GM10248 (cell line): ENCODE measurements at regions not wholly inside any gene's neighbourhood (a gene's known extent, or its start where the extent isn't known, plus 50 kb on each side); places are given as distances from the start of the nearest gene placed in this dataset.

Experiments
- CTCF ChIA-PET: fragments of 300-600 bp; sonication (Branson Sonifier 250); formaldehyde crosslinking; extraction: SDS; loops from one replicate; lab custom pipeline; 2021; ENCODE audit warnings: antibody characterized with exemption; lab: Yijun Ruan, JAX
- POLR2A ChIA-PET: fragments of 350-650 bp; sonication (Branson Sonifier 250); formaldehyde crosslinking; extraction: SDS; loops from one replicate; lab custom pipeline; 2020; ENCODE audit warnings: antibody characterized with exemption; lab: Yijun Ruan, JAX
- DNase-seq: peaks from one replicate; pipeline ENCODE4 v3.0.0; 2012; ENCODE audit errors: extremely low spot score
- TF ChIP-seq, protein P1 (sequence below): IDR thresholded peaks from 2 replicates; pipeline ENCODE4 v1.5.1; 2012; ENCODE audit warnings: mild to moderate bottlenecking, low read depth; ENCODE audit errors: extremely low read depth, missing control alignments, control extremely low read depth

- POLR2A ChIA-PET, result no interaction called here
- DNase-seq, result no peak
- CTCF ChIA-PET, result interaction anchor here (0.6 to 1.6 kb wide), 2 partner anchors 11 to 36 kb away, joined by 3 to 5 read pairs; no protein-coding TSS in a partner anchor
- TF ChIP-seq, protein P1, sequence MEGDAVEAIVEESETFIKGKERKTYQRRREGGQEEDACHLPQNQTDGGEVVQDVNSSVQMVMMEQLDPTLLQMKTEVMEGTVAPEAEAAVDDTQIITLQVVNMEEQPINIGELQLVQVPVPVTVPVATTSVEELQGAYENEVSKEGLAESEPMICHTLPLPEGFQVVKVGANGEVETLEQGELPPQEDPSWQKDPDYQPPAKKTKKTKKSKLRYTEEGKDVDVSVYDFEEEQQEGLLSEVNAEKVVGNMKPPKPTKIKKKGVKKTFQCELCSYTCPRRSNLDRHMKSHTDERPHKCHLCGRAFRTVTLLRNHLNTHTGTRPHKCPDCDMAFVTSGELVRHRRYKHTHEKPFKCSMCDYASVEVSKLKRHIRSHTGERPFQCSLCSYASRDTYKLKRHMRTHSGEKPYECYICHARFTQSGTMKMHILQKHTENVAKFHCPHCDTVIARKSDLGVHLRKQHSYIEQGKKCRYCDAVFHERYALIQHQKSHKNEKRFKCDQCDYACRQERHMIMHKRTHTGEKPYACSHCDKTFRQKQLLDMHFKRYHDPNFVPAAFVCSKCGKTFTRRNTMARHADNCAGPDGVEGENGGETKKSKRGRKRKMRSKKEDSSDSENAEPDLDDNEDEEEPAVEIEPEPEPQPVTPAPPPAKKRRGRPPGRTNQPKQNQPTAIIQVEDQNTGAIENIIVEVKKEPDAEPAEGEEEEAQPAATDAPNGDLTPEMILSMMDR, result no peak
These were observed 290.8 kb downstream of the CCDC85A start for GRCh38 chr2:56474412-56475158.

DNA sequence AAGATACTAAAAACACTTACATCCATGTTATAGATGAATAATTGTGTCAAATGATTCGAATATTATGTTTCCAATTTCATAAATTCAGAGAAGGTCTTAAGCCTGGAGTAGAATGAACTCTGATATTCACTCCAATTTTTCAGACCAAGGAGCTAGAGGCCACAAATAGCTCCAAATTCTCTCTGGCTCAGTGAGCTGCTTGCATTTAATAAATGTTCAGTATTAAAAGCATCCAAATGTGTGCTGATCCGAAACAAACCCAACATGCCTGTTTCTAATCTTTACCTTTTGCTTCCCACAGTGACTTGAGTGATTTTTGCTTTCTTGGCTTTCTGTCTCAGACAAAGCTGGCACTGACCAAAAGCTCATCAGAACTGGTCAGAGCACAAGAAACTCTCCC is 291.4 kb downstream of the CCDC85A start:
- POLR2A ChIA-PET, result no interaction called here
- CTCF ChIA-PET, result interaction anchor here (1.0 to 1.6 kb wide), 2 partner anchors 10 to 13 kb away, joined by 3 to 5 read pairs; no protein-coding TSS in a partner anchor
- TF ChIP-seq, protein P1, result no peak
- DNase-seq, result no peak

GRCh38 chr2:56476509-56477071 is 292.8 kb downstream of the CCDC85A start:
- ChIA-PET POLR2A (no interaction called here), CTCF (interaction anchor here (1.0 kb wide), 1 partner anchor 14 kb away, joined by 3 read pairs; no protein-coding TSS in a partner anchor)
- TF ChIP-seq, protein P1, result no peak
- DNase-seq, result no peak

- DNase-seq, result no peak
- TF ChIP-seq, protein P1, result no peak
- POLR2A ChIA-PET, result no interaction called here
- CTCF ChIA-PET, result no interaction called here
These were observed 294.2 kb downstream of the CCDC85A start for GRCh38 chr2:56478027-56478426.

GRCh38 chr2:56483081-56483480 is 299.3 kb downstream of the CCDC85A start:
- no peak for DNase-seq
- CTCF ChIA-PET, result interaction anchor here (0.8 kb wide), 1 partner anchor 51 kb away, joined by 3 read pairs; no protein-coding TSS in a partner anchor
- TF ChIP-seq, protein P1, result no peak
- POLR2A ChIA-PET, result no interaction called here

DNA sequence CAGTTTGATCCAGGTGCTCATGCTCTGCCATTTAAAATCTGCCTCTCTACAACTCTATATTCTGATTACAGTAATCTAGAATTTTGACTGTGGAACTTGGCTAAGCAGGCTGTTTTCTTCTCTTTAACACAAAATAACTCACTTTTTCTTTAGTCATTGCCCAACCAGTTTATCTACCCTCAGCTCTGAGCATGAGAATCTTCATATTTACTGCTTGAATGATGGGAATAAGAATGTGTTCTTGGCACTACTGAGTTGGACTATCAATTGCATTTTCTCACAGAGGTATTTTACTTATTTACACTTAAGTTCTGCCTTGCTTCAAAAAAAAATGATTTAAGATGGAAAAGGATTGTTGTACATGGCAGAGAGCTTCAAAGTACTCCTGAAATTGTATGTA is 301.1 kb downstream of the CCDC85A start:
- DNase-seq, result no peak
- CTCF ChIA-PET, result interaction anchor here (1.1 to 1.5 kb wide), 2 partner anchors 9 to 20 kb away, joined by 3 to 5 read pairs; no protein-coding TSS in a partner anchor
- POLR2A ChIA-PET, result no interaction called here
- TF ChIP-seq, protein P1, result no peak
